ENCODE measurements at regions not wholly inside any gene's neighbourhood (a gene's known extent, or its start where the extent isn't known, plus 50 kb on each side); places are given as distances from the start of the nearest gene placed in this dataset.

GRCh38 chr3:7793786-7794185, 707.8 kb upstream of the LMCD1 start:
- no peak for DNase-seq (ENCODE audit: low spot score)

DNA sequence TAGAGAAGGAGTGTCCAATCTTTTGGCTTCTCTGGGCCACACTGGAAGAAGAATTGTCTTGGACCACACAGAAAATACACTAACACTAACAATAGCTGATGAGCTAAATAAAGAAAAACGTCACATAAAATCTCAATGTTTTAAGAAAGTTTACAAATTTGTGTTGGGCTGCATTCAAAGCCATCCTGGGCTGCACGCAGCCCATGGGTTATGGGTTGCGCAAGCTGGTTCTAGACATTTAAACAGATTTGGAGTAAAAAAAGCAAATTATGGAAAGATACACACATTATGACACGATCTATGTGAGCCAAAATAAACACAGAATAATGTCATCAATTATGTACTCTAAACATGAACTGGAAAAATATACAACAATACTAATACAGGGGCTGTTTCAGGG, 703.3 kb upstream of the LMCD1 start:
- DNase-seq (ENCODE audit: low spot score), result no peak

DNA sequence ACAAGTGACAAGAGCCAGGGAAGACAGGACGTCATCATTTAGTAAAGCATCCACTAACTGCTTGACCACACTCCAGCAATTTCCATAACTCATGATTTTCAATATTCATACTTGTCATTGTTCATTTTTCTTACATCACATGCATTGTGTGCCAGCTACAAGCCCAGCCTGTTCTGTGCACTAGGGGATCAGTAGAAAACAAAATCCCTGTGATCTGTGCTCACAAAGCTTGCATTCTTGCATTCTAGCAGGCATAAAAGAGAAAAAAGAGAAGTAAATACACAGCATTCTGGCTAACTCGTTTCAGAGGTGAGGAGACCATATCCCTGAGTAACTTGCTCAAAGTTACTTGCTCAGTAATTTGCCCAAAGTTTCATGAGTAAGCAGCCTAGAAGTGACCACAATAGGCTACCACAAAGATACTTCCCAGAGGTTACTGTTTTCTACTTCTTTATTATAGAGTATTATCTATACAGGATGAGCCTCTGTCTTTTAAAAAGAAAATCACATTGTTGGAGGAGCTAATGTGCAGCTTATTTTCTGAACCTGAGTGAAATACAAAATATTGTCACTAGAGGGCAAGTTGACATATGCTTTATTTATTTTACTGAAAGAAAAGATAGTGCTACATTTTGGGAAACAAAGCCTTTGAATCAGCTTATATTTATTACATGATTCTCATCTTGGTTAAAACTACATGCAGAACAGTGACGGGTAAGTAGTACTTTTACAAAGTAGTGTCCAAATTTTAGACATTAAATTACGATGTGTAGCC, 701.4 kb upstream of the LMCD1 start:
- peak; percentile 9 for DNase-seq (ENCODE audit: low spot score)

- DNase-seq (ENCODE audit: low spot score), result no peak
Measured at GRCh38 chr3:7812490-7812889, 689.1 kb upstream of the LMCD1 start.

- DNase-seq (ENCODE audit: low spot score), result no peak
Measured at GRCh38 chr3:7813365-7813764, 688.3 kb upstream of the LMCD1 start.

GRCh38 chr3:7817239-7817638, 684.4 kb upstream of the LMCD1 start:
- no peak for DNase-seq (ENCODE audit: low spot score)

- no peak for DNase-seq (ENCODE audit: low spot score)
Measured at GRCh38 chr3:7820969-7821368, 680.7 kb upstream of the LMCD1 start.

- DNase-seq (ENCODE audit: low spot score), result no peak
Measured at GRCh38 chr3:7821858-7822257, 679.8 kb upstream of the LMCD1 start.

DNA sequence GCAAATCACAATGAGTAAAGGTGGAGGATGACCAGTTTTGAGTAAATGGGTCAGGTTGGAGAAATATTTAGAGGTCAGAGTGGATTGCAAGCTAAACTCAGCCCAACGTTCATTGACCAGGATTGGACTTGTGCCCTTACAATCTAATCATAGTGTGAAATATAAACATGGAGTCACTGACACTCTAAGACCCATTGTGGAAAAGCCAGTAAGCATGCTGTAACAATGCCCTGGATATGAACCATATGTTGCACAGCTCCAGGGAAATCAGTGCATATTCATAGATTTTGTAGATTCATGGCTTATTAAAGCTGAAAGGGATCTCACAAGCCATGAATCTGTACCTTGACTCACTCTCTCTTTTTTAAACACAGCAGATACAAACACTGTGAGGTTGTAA, 660.2 kb upstream of the LMCD1 start:
- no peak for DNase-seq (ENCODE audit: low spot score)

DNA sequence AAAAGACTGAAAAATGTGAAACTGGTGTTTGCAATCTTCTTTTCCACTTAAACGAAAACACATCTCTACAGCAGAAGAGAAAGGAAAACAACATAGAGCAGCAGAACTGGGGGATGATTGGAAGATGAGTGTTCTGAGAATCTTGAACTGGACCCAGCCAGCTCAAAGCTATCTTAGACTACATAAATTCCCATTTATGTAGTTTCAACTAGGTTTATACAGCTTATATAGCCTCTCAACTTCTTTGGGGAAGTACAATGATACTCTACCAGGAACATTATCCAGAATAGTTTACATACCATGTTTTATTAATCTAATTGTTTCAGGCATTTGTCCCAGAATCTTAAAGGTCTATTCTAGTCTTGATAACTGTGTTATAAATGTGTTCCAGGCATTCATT, 658.2 kb upstream of the LMCD1 start:
- DNase-seq (ENCODE audit: low spot score), result no peak

DNA sequence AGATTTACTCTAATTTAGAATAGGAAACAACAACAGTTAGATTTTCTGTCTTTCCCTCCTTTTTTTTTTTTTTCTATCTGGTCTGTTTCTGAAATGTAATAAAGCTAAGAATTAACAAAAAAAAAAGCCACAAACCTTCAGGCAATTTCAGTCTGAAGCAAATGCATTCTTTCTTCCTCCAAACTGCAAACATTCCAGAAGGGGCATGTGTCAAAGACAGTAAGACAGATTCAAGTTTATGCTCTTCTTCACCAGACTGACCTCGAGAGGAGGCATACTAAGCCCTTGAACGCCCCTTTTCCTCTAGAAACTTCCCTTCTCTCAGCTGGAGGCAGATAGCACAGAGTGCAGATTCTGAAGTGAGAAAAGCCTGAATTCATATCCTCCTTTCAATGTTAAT, 654.6 kb upstream of the LMCD1 start:
- DNase-seq (ENCODE audit: low spot score), result peak; percentile 29

DNA sequence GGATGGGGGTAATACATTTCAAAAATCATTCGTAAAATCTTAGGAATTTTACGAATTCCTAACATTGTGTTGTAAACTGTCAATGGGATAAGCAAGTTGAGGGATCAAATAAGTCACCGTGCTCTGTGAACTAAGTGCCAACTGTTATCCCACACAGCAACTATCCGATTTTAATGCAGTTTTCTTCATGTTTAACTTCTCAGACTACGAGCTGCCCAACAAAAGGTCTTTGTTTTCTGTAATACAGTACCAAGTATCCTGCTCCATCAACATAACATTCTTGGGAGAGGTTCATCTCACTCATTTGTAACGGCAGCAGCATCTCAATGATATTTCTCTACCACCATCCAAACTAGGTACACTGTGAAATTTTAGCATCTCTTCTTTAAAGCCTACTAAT, 654.1 kb upstream of the LMCD1 start:
- peak; percentile 53 for DNase-seq (ENCODE audit: low spot score)

- DNase-seq (ENCODE audit: low spot score), result no peak
Measured at GRCh38 chr3:7854266-7854665, 647.4 kb upstream of the LMCD1 start.

DNA sequence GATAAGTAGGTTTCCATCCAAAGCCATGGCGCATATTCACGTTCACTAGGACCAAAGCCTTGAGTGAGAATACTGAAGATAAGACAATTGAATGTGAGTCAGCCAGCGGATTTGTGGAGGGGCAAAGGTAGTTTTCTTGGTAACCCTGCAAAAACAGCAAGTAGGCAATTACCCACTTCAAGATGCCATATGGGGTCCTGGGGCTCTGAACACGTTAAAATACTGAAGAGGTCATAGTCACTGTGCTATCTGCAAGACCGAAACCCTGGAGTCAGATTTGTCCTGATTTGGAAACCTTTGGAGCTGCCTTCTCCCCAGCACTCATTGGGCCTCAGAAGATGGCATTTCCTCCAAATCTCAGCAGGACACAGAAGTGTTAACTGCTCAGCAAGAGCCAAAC, 646.9 kb upstream of the LMCD1 start:
- DNase-seq (ENCODE audit: low spot score), result no peak

GRCh38 chr3:7865611-7866010, 636.0 kb upstream of the LMCD1 start:
- DNase-seq (ENCODE audit: low spot score), result no peak

- DNase-seq (ENCODE audit: low spot score), result no peak
Measured at GRCh38 chr3:7867587-7867986, 634.0 kb upstream of the LMCD1 start.

- no peak for DNase-seq (ENCODE audit: low spot score)
Measured at GRCh38 chr3:7871003-7871560, 630.5 kb upstream of the LMCD1 start.

DNA sequence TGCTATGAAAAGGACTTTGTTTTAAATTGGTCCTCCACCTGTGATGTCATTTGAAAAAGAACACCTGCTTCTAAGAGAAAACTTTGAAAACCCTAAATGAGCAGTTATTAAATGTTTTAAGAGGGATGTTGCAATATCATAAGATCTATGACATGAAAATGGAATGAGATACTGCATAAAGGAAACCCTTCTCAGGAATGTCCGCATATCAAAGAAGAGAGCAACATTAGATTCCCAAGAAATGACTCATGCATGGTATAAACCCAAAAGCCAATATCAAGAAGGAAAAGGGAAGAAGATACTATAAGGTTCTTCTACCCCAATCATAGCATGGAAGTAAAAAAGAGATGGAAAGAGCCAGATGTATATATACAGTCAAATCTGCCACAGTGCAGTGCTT, 627.5 kb upstream of the LMCD1 start:
- peak; percentile 12 for DNase-seq (ENCODE audit: low spot score)

- DNase-seq (ENCODE audit: low spot score), result peak; percentile 24
Measured at GRCh38 chr3:7875925-7876324, 625.7 kb upstream of the LMCD1 start.

DNA sequence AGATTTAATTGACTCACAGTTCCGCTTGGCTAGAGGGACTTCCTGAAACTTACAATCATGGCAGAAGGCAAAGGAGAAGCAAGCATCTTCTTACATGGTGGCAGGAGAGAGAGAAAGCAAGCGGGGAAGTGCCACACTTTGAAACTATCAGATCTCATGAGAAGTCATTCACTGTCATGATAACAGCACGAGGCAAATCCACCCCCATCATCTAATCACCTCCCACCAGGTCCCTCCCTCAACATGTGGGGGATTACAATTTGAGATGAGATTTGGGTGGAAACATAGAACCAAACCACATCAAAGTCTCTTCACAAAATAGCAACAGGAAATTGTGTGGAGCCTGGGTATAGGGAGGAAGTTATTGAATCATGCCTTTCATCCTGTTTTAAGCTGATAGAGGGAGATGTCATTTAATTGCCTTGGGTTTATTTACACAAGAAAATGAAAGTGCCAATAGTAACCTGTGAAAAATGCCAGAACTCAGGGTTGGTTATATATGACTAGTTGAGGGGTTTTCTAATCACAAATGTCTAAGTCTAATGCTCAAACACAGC, 624.8 kb upstream of the LMCD1 start:
- DNase-seq (ENCODE audit: low spot score), result peak; percentile 49

GRCh38 chr3:7877312-7877711, 624.3 kb upstream of the LMCD1 start:
- DNase-seq (ENCODE audit: low spot score), result no peak

DNA sequence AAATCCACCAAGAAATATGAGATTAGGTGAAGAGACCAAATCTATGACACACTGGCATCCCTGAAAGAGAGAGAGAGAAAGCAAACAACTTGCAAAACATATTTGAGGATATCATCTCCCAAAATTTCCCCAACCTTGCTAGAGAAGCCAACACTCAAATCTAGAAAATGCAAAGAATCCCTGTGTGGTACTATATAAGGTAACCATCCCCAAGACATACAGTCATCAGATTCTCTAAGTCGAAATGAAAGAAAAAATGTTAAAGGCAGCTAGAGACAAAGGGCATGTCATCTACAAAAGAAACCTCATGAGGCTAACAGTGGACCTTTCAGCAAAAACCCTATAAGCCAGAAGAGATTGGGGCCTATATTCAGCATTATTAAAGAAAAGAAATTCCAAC, 622.1 kb upstream of the LMCD1 start:
- DNase-seq (ENCODE audit: low spot score), result no peak

DNA sequence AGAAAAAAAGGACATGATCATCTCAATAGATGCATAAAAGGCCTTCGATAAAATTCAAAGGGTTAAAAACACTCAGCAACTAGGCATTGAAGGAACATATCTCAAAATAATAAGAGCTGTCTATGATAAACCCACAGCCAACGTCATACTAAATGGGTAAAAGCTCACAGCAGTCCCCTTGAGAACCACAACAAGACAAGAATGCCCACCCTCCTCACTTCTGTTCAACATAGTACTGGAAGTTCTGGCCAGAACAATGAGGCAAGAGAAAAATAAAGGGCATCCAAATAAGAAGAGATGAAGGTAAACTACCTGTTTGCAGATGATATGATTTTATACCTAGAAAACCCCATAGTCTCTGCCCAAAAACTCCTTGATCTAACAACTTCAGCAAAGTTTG, 619.7 kb upstream of the LMCD1 start:
- no peak for DNase-seq (ENCODE audit: low spot score)

- DNase-seq (ENCODE audit: low spot score), result peak; percentile 25
Measured at GRCh38 chr3:7897655-7898054, 604.0 kb upstream of the LMCD1 start.

Data from COLO829 (cell line).